HL-60 (cell line): ENCODE measurements at regions not wholly inside any gene's neighbourhood (a gene's known extent, or its start where the extent isn't known, plus 50 kb on each side); places are given as distances from the start of the nearest gene placed in this dataset.

ENCODE experiments used
- DNase-seq, 2 experiments: peaks; one replicate each; pipeline ENCODE4 v3.0.0-alpha.2; 2010 to 2020; ENCODE audit warnings: low read depth in 1 of 2, low spot score in 1 of 2
- H3K27ac ChIP-seq: fragments of 250-450 bp; sonication (Bioruptor Pico); replicated peaks from 2 replicates; pipeline ENCODE4 v1.5.1; 2020; ENCODE audit warnings: mild to moderate bottlenecking, moderate library complexity
- H3K27me3 ChIP-seq: fragments of 250-450 bp; sonication (Bioruptor Pico); 2 replicates; pipeline ENCODE4 v1.5.1; 2021; ENCODE audit warnings: mild to moderate bottlenecking, moderate library complexity; ENCODE audit not compliant: insufficient read depth, poor library complexity, severe bottlenecking
- H3K4me3 ChIP-seq: replicated peaks from 2 replicates; pipeline ENCODE4 v1.5.1; 2011; ENCODE audit warnings: mild to moderate bottlenecking, control low read depth, low read length; ENCODE audit not compliant: insufficient read depth
- CTCF ChIP-seq: IDR thresholded peaks from one replicate; pipeline ENCODE4 v1.5.1; 2011; ENCODE audit warnings: low read length, control low read depth, inconsistent platforms; ENCODE audit not compliant: insufficient read depth
- GABPA ChIP-seq: IDR thresholded peaks from 2 replicates; pipeline ENCODE4 v1.6.1; 2012; ENCODE audit warnings: low read depth
- POLR2AphosphoS5 ChIP-seq: IDR thresholded peaks from 2 replicates; pipeline ENCODE4 v1.6.1; 2012; ENCODE audit warnings: low read depth
- REST ChIP-seq: IDR thresholded peaks from 2 replicates; pipeline ENCODE4 v1.6.1; 2012; ENCODE audit warnings: low read depth; ENCODE audit not compliant: insufficient replicate concordance
- SPI1 ChIP-seq: IDR thresholded peaks from 2 replicates; pipeline ENCODE4 v1.6.1; 2012; ENCODE audit warnings: low read depth, mild to moderate bottlenecking, borderline replicate concordance

DNA sequence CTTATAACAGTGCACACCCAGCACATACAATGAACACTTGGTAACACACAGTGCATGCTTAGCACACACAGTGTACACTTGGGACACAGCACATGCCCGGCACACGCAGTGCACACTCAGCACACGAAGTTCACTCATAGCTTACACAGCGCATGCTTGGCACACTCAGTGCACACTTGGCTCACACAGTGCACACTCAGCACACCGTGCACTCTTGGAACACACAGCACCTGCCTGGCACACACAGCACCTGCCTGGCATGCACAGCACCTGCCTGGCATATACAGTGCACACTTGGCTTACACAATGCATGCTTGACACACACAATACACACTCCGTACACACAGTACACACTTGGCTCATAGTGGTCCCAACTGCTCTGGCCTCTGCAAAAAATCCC lies 128.2 kb downstream of the GALR1 start:
- H3K27me3 ChIP-seq, result peaks cover 7% of the 10 kb centered on the region
- no peak overlapping the region for H3K27ac ChIP-seq
- TF ChIP-seq REST, result no peak
- no peak for TF ChIP-seq SPI1
- no peak for TF ChIP-seq CTCF
- no peak for TF ChIP-seq GABPA
- no peak for TF ChIP-seq POLR2AphosphoS5
- no peak for DNase-seq
- no peak overlapping the region for H3K4me3 ChIP-seq

GRCh38 chr18:77379976-77380509 lies 130.4 kb downstream of the GALR1 start:
- DNase-seq, result no peak
- Histone ChIP-seq H3K4me3 (no peak overlapping the region), H3K27ac (no peak overlapping the region), H3K27me3 (peaks cover 16% of the 10 kb centered on the region)
- no peak for TF ChIP-seq GABPA
- TF ChIP-seq SPI1, result no peak
- no peak for TF ChIP-seq CTCF
- no peak for TF ChIP-seq REST
- no peak for TF ChIP-seq POLR2AphosphoS5

GRCh38 chr18:77380695-77381094 lies 131.0 kb downstream of the GALR1 start:
- no peak for DNase-seq
- Histone ChIP-seq H3K27me3 (peaks cover 21% of the 10 kb centered on the region), H3K27ac (no peak overlapping the region), H3K4me3 (no peak overlapping the region)
- TF ChIP-seq SPI1 (no peak), CTCF (no peak)

DNA sequence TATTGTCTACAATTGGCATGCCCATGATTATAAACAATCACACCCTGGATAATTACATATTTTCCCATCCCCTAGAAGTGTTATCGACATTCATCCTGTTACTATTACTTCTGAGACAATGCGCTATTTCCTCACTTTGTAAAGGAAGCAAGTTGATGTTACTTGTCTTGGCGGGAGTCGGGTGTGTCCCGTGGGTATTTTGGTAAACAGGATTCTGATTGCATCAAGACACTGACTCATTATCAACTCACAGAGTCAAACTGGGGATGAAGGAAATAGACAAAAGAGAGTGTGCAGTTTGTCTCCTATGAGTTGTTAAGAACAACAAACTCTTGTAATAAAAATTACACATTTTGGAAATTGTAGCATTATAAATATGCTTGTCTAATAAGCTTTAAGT lies 142.7 kb downstream of the GALR1 start:
- peaks cover 7% of the 10 kb centered on the region for H3K27me3 ChIP-seq
- DNase-seq, result no peak
- TF ChIP-seq REST, result no peak
- no peak for TF ChIP-seq SPI1
- TF ChIP-seq CTCF, result no peak
- no peak for TF ChIP-seq GABPA
- TF ChIP-seq POLR2AphosphoS5, result no peak
- H3K4me3 ChIP-seq, result no peak overlapping the region
- H3K27ac ChIP-seq, result no peak overlapping the region
